Naive thymus-derived CD4-positive, alpha-beta T cell (primary cell): ENCODE measurements at regions not wholly inside any gene's neighbourhood (a gene's known extent, or its start where the extent isn't known, plus 50 kb on each side); places are given as distances from the start of the nearest gene placed in this dataset.

Experiments used
- ATAC-seq: fragments of 150-1000 bp; cut with Tn5 transposase; 2 replicates; pipeline ENCODE4 v1.10.0; 2021; ENCODE audit warnings: mild to moderate bottlenecking, moderate library complexity
- CTCF ChIA-PET: fragments of 350-600 bp; sonication (Branson Sonifier 250); formaldehyde crosslinking; loops from one replicate; lab custom pipeline; 2021; ENCODE audit warnings: antibody characterized with exemption; lab: Charles Lee
- POLR2A ChIA-PET: fragments of 350-600 bp; sonication (Branson Sonifier 250); formaldehyde crosslinking; loops from one replicate; lab custom pipeline; 2021; ENCODE audit warnings: antibody characterized with exemption, inconsistent platforms; lab: Charles Lee
- DNase-seq, 9 donors: peaks; one replicate each; pipeline versions ENCODE4 v3.0.0 to v3.0.0-alpha.2; 2020 to 2022; ENCODE audit warnings: mixed read lengths in 1 of 9
- H3K27ac ChIP-seq: one replicate; pipeline ENCODE4 v1.7.0; 2013; ENCODE audit warnings: mild to moderate bottlenecking, low read depth, low read length, moderate library complexity
- H3K27me3 ChIP-seq, 2 donors: one replicate each; pipeline ENCODE4 v1.7.0; 2013; ENCODE audit warnings: low read length in 2 of 2, mild to moderate bottlenecking in 2 of 2, moderate library complexity in 2 of 2; ENCODE audit not compliant: control insufficient read depth in 2 of 2, insufficient read depth in 2 of 2
- H3K36me3 ChIP-seq, 3 experiments: 1 replicate in 2 of 3; 2 replicates in 1 of 3; pipeline ENCODE4 v1.7.0; 2013; ENCODE audit warnings: low read length in 3 of 3, mild to moderate bottlenecking in 3 of 3, moderate library complexity in 1 of 3; ENCODE audit not compliant: insufficient read depth in 3 of 3, control insufficient read depth in 2 of 3
- H3K4me1 ChIP-seq, 2 donors: one replicate each; pipeline ENCODE4 v1.7.0; 2013; ENCODE audit warnings: low read length in 2 of 2, mild to moderate bottlenecking in 2 of 2, moderate library complexity in 1 of 2; ENCODE audit not compliant: control insufficient read depth in 2 of 2, insufficient read depth in 2 of 2
- H3K4me3 ChIP-seq: 2 replicates; pipeline ENCODE4 v1.7.0; 2013; ENCODE audit warnings: mild to moderate bottlenecking, low read length
- H3K9me3 ChIP-seq, 3 experiments: 1 replicate in 2 of 3; 2 replicates in 1 of 3; pipeline ENCODE4 v1.7.0; 2013; ENCODE audit warnings: low read length in 3 of 3; ENCODE audit not compliant: control insufficient read depth in 2 of 3
- H3K27ac Mint-ChIP-seq, 9 donors: one replicate each; pipeline ENCODE4 v1.8.0; 2020 to 2022; ENCODE audit warnings: mixed read lengths in 9 of 9, mild to moderate bottlenecking in 8 of 9, moderate library complexity in 5 of 9, inconsistent platforms in 2 of 9
- H3K27me3 Mint-ChIP-seq, 5 donors: one replicate each; pipeline ENCODE4 v1.8.0; 2021 to 2022; ENCODE audit warnings: mixed read lengths in 5 of 5, mild to moderate bottlenecking in 1 of 5
- H3K36me3 Mint-ChIP-seq, 5 donors: one replicate each; pipeline ENCODE4 v1.8.0; 2020 to 2022; ENCODE audit warnings: mixed read lengths in 5 of 5, mild to moderate bottlenecking in 3 of 5, inconsistent platforms in 1 of 5
- H3K4me1 Mint-ChIP-seq, 7 donors: one replicate each; pipeline ENCODE4 v1.8.0; 2020 to 2022; ENCODE audit warnings: mixed read lengths in 7 of 7, mild to moderate bottlenecking in 3 of 7, inconsistent platforms in 1 of 7
- H3K4me3 Mint-ChIP-seq, 10 donors: one replicate each; pipeline ENCODE4 v1.8.0; 2020 to 2022; ENCODE audit warnings: mild to moderate bottlenecking in 10 of 10, mixed read lengths in 10 of 10, moderate library complexity in 6 of 10, inconsistent platforms in 2 of 10
- H3K9me3 Mint-ChIP-seq, 11 donors: one replicate each; pipeline ENCODE4 v1.8.0; 2020 to 2022; ENCODE audit warnings: mixed read lengths in 11 of 11, mild to moderate bottlenecking in 4 of 11, inconsistent platforms in 1 of 11, moderate library complexity in 1 of 11
- intact Hi-C, 2 donors: fragments of 100-400 bp; cut with micrococcal nuclease; formaldehyde crosslinking; loops; one replicate each; pipeline ENCODE4 v1.15.1; 2023

DNA sequence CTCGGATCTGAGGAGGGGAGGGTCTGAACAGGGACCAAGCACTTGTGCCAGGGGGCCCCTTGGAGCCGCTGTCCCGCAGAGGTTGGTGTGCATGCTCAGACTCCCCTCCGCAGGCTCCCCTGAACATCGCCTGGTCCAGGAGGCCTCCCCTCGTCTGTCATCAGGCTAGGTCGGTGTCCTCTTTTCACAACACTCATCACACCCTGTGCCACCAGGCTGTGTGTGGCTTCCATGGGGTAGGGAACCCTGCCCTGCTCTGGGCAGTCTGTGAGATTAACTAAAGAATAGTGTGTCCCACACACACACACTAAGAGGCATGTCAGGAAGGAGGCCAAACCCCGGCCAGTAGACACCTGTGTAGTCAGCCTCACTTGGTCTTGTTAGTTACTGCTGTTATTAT, 119.3 kb downstream of the C5orf15 start:
- no peak overlapping the region for H3K27ac Mint-ChIP-seq
- CTCF ChIA-PET, result no interaction called here
- peaks cover 0 to 16% (median 7%) of the 10 kb centered on the region in 5 donors for H3K27me3 Mint-ChIP-seq

GRCh38 chr5:133848341-133848811, 120.0 kb downstream of the C5orf15 start:
- no peak for ATAC-seq

More for the DNA sequence above, 119.3 kb downstream of the C5orf15 start:
- Histone ChIP-seq H3K9me3 (no peaks in the 10 kb centered on the region), H3K27me3 (no peaks in the 10 kb centered on the region), H3K27ac (no peak overlapping the region), H3K36me3 (no peaks in the 10 kb centered on the region), H3K4me1 (no peaks in the 10 kb centered on the region), H3K4me3 (no peak overlapping the region)
- Mint-ChIP-seq H3K36me3 (no peaks in the 10 kb centered on the region), H3K4me1 (peaks cover 0 to 12% (median 2%) of the 10 kb centered on the region in 7 donors), H3K9me3 (peaks cover 0 to 3% (median 0%) of the 10 kb centered on the region in 11 donors), H3K4me3 (no peak overlapping the region)
- no peak for ATAC-seq
- POLR2A ChIA-PET, result no interaction called here
- DNase-seq, result peak in 1 of 9 donors; percentile 9
- intact Hi-C loops, result no loop called here

GRCh38 chr5:133847886-133848285, 120.5 kb downstream of the C5orf15 start:
- intact Hi-C loops, result no loop called here
- CTCF ChIA-PET, result no interaction called here
- H3K9me3 ChIP-seq, result no peaks in the 10 kb centered on the region

More at GRCh38 chr5:133848341-133848811, 120.0 kb downstream of the C5orf15 start:
- no peaks in the 10 kb centered on the region for H3K9me3 ChIP-seq
- DNase-seq, result peak in 2 of 9 donors; percentile 6 to 15
- H3K4me1 Mint-ChIP-seq, result peaks cover 0 to 12% (median 2%) of the 10 kb centered on the region in 7 donors
- ChIA-PET CTCF (no interaction called here), POLR2A (no interaction called here)
- peaks cover 0 to 3% (median 0%) of the 10 kb centered on the region in 11 donors for H3K9me3 Mint-ChIP-seq
- H3K36me3 Mint-ChIP-seq, result no peaks in the 10 kb centered on the region
- H3K4me3 Mint-ChIP-seq, result peak overlapping the region in 4 of 10 donors; percentile 15 to 41 (median 26)
- H3K27ac ChIP-seq, result no peak overlapping the region
- no peaks in the 10 kb centered on the region for H3K4me1 ChIP-seq
- intact Hi-C loops, result no loop called here
- peaks cover 0 to 14% (median 7%) of the 10 kb centered on the region in 5 donors for H3K27me3 Mint-ChIP-seq
- no peaks in the 10 kb centered on the region for H3K36me3 ChIP-seq
- H3K27ac Mint-ChIP-seq, result no peak overlapping the region
- no peaks in the 10 kb centered on the region for H3K27me3 ChIP-seq
- H3K4me3 ChIP-seq, result no peak overlapping the region

GRCh38 chr5:133847301-133847700, 121.1 kb downstream of the C5orf15 start:
- Mint-ChIP-seq H3K9me3 (peaks cover 0 to under 1% (median 0%) of the 10 kb centered on the region in 11 donors), H3K4me1 (peaks cover 0 to 12% (median 2%) of the 10 kb centered on the region in 7 donors), H3K36me3 (no peaks in the 10 kb centered on the region), H3K27me3 (peaks cover 0 to 7% (median 7%) of the 10 kb centered on the region in 5 donors), H3K4me3 (no peak overlapping the region), H3K27ac (no peak overlapping the region)
- Histone ChIP-seq H3K4me3 (no peak overlapping the region), H3K27ac (no peak overlapping the region), H3K9me3 (no peaks in the 10 kb centered on the region), H3K27me3 (no peaks in the 10 kb centered on the region), H3K4me1 (no peaks in the 10 kb centered on the region), H3K36me3 (no peaks in the 10 kb centered on the region)
- ATAC-seq (no peak), DNase-seq (peak in 1 of 9 donors; percentile 15)
- intact Hi-C loops, result no loop called here
- POLR2A ChIA-PET, result no interaction called here
- CTCF ChIA-PET, result no interaction called here

More at GRCh38 chr5:133847886-133848285, 120.5 kb downstream of the C5orf15 start:
- peaks cover 0 to 10% (median 7%) of the 10 kb centered on the region in 5 donors for H3K27me3 Mint-ChIP-seq
- Histone ChIP-seq H3K27ac (no peak overlapping the region), H3K27me3 (no peaks in the 10 kb centered on the region), H3K4me1 (no peaks in the 10 kb centered on the region), H3K4me3 (no peak overlapping the region), H3K36me3 (no peaks in the 10 kb centered on the region)
- peaks cover 0 to 3% (median 0%) of the 10 kb centered on the region in 11 donors for H3K9me3 Mint-ChIP-seq
- DNase-seq, result peak in 1 of 9 donors; percentile 1
- POLR2A ChIA-PET, result no interaction called here
- peaks cover 0 to 12% (median 2%) of the 10 kb centered on the region in 7 donors for H3K4me1 Mint-ChIP-seq
- H3K27ac Mint-ChIP-seq, result no peak overlapping the region
- no peak for ATAC-seq
- H3K4me3 Mint-ChIP-seq, result peak overlapping the region in 2 of 10 donors; percentile 30 to 41
- no peaks in the 10 kb centered on the region for H3K36me3 Mint-ChIP-seq

- no peak overlapping the region for H3K27ac ChIP-seq
- no peaks in the 10 kb centered on the region for H3K36me3 Mint-ChIP-seq
- no peak for ATAC-seq
- H3K36me3 ChIP-seq, result no peaks in the 10 kb centered on the region
- CTCF ChIA-PET, result no interaction called here
- H3K4me1 ChIP-seq, result no peaks in the 10 kb centered on the region
- no peak for DNase-seq
- H3K27me3 ChIP-seq, result no peaks in the 10 kb centered on the region
- no peaks in the 10 kb centered on the region for H3K9me3 Mint-ChIP-seq
- H3K27me3 Mint-ChIP-seq, result peaks cover 0 to 7% (median 7%) of the 10 kb centered on the region in 5 donors
- H3K4me1 Mint-ChIP-seq, result peaks cover 0 to 12% (median 2%) of the 10 kb centered on the region in 7 donors
- no peak overlapping the region for H3K27ac Mint-ChIP-seq
- H3K4me3 Mint-ChIP-seq, result no peak overlapping the region
- intact Hi-C loops, result no loop called here
- POLR2A ChIA-PET, result no interaction called here
- H3K4me3 ChIP-seq, result no peak overlapping the region
- H3K9me3 ChIP-seq, result no peaks in the 10 kb centered on the region
Measured at GRCh38 chr5:133846478-133847226, 121.8 kb downstream of the C5orf15 start.

DNA sequence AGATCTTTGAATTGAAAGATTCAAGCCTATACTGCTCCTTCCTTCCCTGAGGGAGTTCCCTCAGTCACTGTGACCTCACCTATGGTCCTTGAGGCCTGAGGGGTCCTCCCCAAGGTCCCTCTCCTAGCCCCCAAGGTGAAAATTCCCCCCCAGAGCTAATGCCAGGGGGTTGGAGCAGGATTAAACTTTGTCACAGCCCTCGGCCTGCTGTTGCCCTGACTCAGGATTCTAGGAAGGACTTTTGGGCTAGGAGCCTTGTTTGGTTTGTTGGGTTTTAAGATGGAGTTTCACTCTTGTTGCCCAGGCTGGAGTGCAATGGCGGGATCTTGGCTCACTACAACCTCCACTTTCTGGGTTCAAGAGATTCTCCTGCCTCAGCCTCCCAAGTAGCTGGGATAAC, 123.2 kb downstream of the C5orf15 start:
- Histone ChIP-seq H3K4me3 (no peak overlapping the region), H3K27ac (no peak overlapping the region), H3K36me3 (no peaks in the 10 kb centered on the region), H3K9me3 (no peaks in the 10 kb centered on the region), H3K27me3 (no peaks in the 10 kb centered on the region), H3K4me1 (no peaks in the 10 kb centered on the region)
- ChIA-PET POLR2A (no interaction called here), CTCF (no interaction called here)
- Mint-ChIP-seq H3K4me3 (no peak overlapping the region), H3K9me3 (no peaks in the 10 kb centered on the region), H3K27me3 (peaks cover 0 to 7% (median 3%) of the 10 kb centered on the region in 5 donors), H3K4me1 (peaks cover 0 to 12% (median 2%) of the 10 kb centered on the region in 7 donors), H3K27ac (no peak overlapping the region), H3K36me3 (no peaks in the 10 kb centered on the region)
- no peak for DNase-seq
- intact Hi-C loops, result no loop called here
- ATAC-seq, result no peak
